GM18519 (cell line): ENCODE measurements at regions not wholly inside any gene's neighbourhood (a gene's known extent, or its start where the extent isn't known, plus 50 kb on each side); places are given as distances from the start of the nearest gene placed in this dataset.
"Not testable (repeated sequence)": the region's sequence is repeated elsewhere in the genome, so short reads cannot be mapped to it uniquely, and the experiment has no call there.

Source experiments
- ATAC-seq: cut with Tn5 transposase; IDR thresholded peaks from one replicate; pipeline ENCODE4 v1.9.1; 2021; ENCODE audit warnings: mild to moderate bottlenecking, moderate library complexity; ENCODE audit not compliant: unreplicated experiment, low FRiP score

- ATAC-seq, result no peak
Observed at GRCh38 chr1:103469801-103470200, 55.7 kb upstream of the RNPC3 start.

GRCh38 chr1:103467100-103467499, 58.4 kb upstream of the RNPC3 start:
- no peak for ATAC-seq

GRCh38 chr1:103461161-103462105, 64.1 kb upstream of the RNPC3 start:
- ATAC-seq, result peak; percentile 73

- ATAC-seq, result no peak
Observed at GRCh38 chr1:103460511-103460910, 65.0 kb upstream of the RNPC3 start.

GRCh38 chr1:103459346-103459745, 66.2 kb upstream of the RNPC3 start:
- no peak for ATAC-seq

GRCh38 chr1:103457886-103458455, 67.5 kb upstream of the RNPC3 start:
- no peak for ATAC-seq

- ATAC-seq, result no peak
Observed at GRCh38 chr1:103448560-103448959, 76.9 kb upstream of the RNPC3 start.

GRCh38 chr1:103447471-103447870, 78.0 kb upstream of the RNPC3 start:
- ATAC-seq, result no peak

- ATAC-seq, result no peak
Observed at GRCh38 chr1:103441342-103441741, 84.2 kb upstream of the RNPC3 start.

- ATAC-seq, result not testable (repeated sequence)
Observed at GRCh38 chr1:103436568-103437100, 88.9 kb upstream of the RNPC3 start.

- no peak for ATAC-seq
Observed at GRCh38 chr1:103435443-103435842, 90.1 kb upstream of the RNPC3 start.

- no peak for ATAC-seq
Observed at GRCh38 chr1:103424650-103425049, 100.8 kb upstream of the RNPC3 start.

- ATAC-seq, result no peak
Observed at GRCh38 chr1:103416681-103417286, 108.7 kb upstream of the RNPC3 start.

- ATAC-seq, result no peak
Observed at GRCh38 chr1:103387898-103388297, 137.6 kb upstream of the RNPC3 start.

GRCh38 chr1:103373991-103374390, 151.5 kb upstream of the RNPC3 start:
- no peak for ATAC-seq

GRCh38 chr1:103372866-103373265, 152.6 kb upstream of the RNPC3 start:
- no peak for ATAC-seq

GRCh38 chr1:103371234-103371633, 154.3 kb upstream of the RNPC3 start:
- ATAC-seq, result no peak

- no peak for ATAC-seq
Observed at GRCh38 chr1:103367186-103367585, 158.3 kb upstream of the RNPC3 start.

- ATAC-seq, result no peak
Observed at GRCh38 chr1:103365860-103366569, 159.5 kb upstream of the RNPC3 start.

GRCh38 chr1:103363008-103363365, 162.5 kb upstream of the RNPC3 start:
- ATAC-seq, result no peak
